Progenitor cell of endocrine pancreas (in vitro differentiated cells): ENCODE measurements at regions not wholly inside any gene's neighbourhood (a gene's known extent, or its start where the extent isn't known, plus 50 kb on each side); places are given as distances from the start of the nearest gene placed in this dataset.

Experiments used
- DNase-seq: peaks from one replicate; pipeline ENCODE4 v3.0.0; 2021; ENCODE audit warnings: low spot score; ENCODE audit not compliant: unreplicated experiment
- H3K27ac Mint-ChIP-seq: 2 replicates; pipeline ENCODE4 v1.8.0; 2021; ENCODE audit warnings: mild to moderate bottlenecking, moderate library complexity, mixed read lengths
- H3K27me3 Mint-ChIP-seq: 2 replicates; pipeline ENCODE4 v1.8.0; 2021; ENCODE audit warnings: mixed read lengths
- H3K36me3 Mint-ChIP-seq: 2 replicates; pipeline ENCODE4 v1.8.0; 2022; ENCODE audit warnings: mixed read lengths; ENCODE audit not compliant: insufficient read depth
- H3K4me1 Mint-ChIP-seq: 2 replicates; pipeline ENCODE4 v1.8.0; 2021; ENCODE audit warnings: low read depth, mixed read lengths
- H3K4me3 Mint-ChIP-seq: 2 replicates; pipeline ENCODE4 v1.8.0; 2021; ENCODE audit warnings: low read depth, mild to moderate bottlenecking, moderate library complexity, mixed read lengths
- H3K9me3 Mint-ChIP-seq: 2 replicates; pipeline ENCODE4 v1.8.0; 2021; ENCODE audit warnings: low read depth, mixed read lengths
- TF ChIP-seq, protein P1 (sequence below): fragments of 200-600 bp; sonication (generic); IDR thresholded peaks from one replicate; pipeline ENCODE4 v1.5.0; 2021; ENCODE audit warnings: antibody characterized with exemption, mild to moderate bottlenecking; ENCODE audit not compliant: unreplicated experiment

DNA sequence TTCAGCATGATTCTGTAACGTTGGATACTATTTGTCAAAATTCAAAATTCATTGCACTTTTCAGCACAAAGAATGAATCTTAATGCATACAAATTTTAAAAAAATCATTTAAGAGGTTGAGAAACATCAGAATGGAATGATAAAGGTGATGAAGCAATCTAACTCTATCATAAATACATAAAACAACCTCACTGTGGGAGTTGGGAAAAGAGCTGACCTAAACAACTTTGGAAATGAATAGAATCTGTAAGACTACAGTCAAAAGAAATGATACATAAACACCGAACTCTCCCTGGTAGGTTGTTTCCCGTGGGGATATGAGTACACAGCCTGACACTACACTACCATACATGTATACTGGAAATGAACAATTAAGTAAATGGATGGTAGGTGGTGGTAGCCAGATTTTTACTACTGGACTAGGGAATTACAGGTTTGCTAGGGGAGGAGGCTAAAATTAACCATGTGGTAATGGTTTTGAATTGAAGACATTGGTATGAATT is 64.9 kb upstream of the PARP11 start:
- peaks cover 2% of the 10 kb centered on the region for H3K27me3 Mint-ChIP-seq
- no peak overlapping the region for H3K27ac Mint-ChIP-seq
- no peaks in the 10 kb centered on the region for H3K36me3 Mint-ChIP-seq
- peaks cover 2% of the 10 kb centered on the region for H3K4me1 Mint-ChIP-seq
- H3K9me3 Mint-ChIP-seq: no peaks in the 10 kb centered on the region
- no peak for DNase-seq
- TF ChIP-seq, protein P1, sequence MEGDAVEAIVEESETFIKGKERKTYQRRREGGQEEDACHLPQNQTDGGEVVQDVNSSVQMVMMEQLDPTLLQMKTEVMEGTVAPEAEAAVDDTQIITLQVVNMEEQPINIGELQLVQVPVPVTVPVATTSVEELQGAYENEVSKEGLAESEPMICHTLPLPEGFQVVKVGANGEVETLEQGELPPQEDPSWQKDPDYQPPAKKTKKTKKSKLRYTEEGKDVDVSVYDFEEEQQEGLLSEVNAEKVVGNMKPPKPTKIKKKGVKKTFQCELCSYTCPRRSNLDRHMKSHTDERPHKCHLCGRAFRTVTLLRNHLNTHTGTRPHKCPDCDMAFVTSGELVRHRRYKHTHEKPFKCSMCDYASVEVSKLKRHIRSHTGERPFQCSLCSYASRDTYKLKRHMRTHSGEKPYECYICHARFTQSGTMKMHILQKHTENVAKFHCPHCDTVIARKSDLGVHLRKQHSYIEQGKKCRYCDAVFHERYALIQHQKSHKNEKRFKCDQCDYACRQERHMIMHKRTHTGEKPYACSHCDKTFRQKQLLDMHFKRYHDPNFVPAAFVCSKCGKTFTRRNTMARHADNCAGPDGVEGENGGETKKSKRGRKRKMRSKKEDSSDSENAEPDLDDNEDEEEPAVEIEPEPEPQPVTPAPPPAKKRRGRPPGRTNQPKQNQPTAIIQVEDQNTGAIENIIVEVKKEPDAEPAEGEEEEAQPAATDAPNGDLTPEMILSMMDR: no peak
- H3K4me3 Mint-ChIP-seq: no peak overlapping the region

GRCh38 chr12:3935078-3935477 is 61.9 kb upstream of the PARP11 start:
- no peaks in the 10 kb centered on the region for H3K9me3 Mint-ChIP-seq
- TF ChIP-seq, protein P1: no peak
- peaks cover 22% of the 10 kb centered on the region for H3K27me3 Mint-ChIP-seq
- no peak for DNase-seq
- H3K36me3 Mint-ChIP-seq: no peaks in the 10 kb centered on the region
- H3K4me3 Mint-ChIP-seq: no peak overlapping the region
- no peak overlapping the region for H3K27ac Mint-ChIP-seq
- H3K4me1 Mint-ChIP-seq: peaks cover 5% of the 10 kb centered on the region

DNA sequence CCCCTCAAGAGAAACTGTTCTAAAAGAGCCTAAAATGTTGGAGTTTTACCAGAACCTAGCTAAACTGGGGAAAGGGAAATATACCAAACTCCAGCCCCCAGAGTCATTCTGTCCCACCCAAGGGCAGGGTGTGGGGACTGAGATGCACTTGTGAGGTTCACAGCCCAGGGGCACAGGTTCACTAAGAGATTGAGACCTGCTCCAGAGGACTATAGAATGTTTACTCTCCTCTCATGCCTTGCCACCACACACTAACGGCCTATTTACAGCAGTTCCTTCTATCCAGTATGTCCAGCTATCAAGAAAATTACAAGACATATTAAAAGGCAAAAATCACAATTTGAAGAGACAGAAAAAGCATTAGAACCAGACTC is 60.6 kb upstream of the PARP11 start:
- no peak for DNase-seq
- H3K9me3 Mint-ChIP-seq: no peaks in the 10 kb centered on the region
- H3K4me1 Mint-ChIP-seq: peaks cover 5% of the 10 kb centered on the region
- H3K27me3 Mint-ChIP-seq: peaks cover 32% of the 10 kb centered on the region
- H3K27ac Mint-ChIP-seq: no peak overlapping the region
- TF ChIP-seq, protein P1: no peak
- H3K4me3 Mint-ChIP-seq: no peak overlapping the region
- no peaks in the 10 kb centered on the region for H3K36me3 Mint-ChIP-seq

DNA sequence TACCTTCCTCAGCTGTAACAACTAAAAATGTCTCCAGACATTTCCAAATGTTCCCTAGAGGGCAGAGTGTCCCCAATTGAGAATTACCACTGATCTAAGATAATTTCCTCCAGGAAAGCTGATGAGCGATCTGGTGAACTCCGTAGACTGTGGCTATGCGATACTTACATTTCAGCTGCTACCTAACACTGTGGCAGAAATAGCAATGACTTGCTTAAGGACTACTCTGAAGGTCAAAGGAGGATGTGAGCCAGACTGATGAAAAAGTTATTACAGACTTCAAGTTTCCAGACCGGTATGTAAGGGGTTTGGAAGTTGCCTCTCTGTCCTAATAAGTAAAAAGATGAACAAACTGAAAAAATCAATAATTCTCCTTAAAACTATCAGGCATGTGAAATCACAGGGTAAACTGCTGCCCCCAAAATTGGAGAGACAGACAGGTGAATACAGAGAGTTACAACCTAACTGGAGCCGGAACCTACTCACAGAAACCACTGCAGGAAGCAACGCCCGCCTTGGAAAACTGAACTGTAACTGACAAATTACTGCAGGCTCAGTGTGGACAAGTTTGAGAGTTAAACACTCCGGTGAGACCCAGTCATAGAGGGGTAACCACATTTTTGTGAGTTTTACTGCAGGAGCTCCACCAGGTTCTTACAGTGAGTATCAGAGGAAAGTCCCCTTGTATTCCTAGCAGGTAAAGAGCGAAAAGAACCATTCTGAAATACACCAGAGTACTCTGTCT is 60.0 kb upstream of the PARP11 start:
- H3K36me3 Mint-ChIP-seq: no peaks in the 10 kb centered on the region
- no peak for DNase-seq
- peaks cover 38% of the 10 kb centered on the region for H3K27me3 Mint-ChIP-seq
- H3K9me3 Mint-ChIP-seq: no peaks in the 10 kb centered on the region
- peaks cover 5% of the 10 kb centered on the region for H3K4me1 Mint-ChIP-seq
- no peak overlapping the region for H3K4me3 Mint-ChIP-seq
- H3K27ac Mint-ChIP-seq: no peak overlapping the region
- TF ChIP-seq, protein P1: no peak

- DNase-seq: no peak
- TF ChIP-seq, protein P1: no peak
- Mint-ChIP-seq H3K36me3 (no peaks in the 10 kb centered on the region), H3K4me3 (no peak overlapping the region), H3K4me1 (peaks cover 5% of the 10 kb centered on the region), H3K9me3 (peaks cover 3% of the 10 kb centered on the region), H3K27ac (no peak overlapping the region), H3K27me3 (peaks cover 48% of the 10 kb centered on the region)
These were observed 58.6 kb upstream of the PARP11 start for GRCh38 chr12:3931776-3932175.
